Suppressor macrophage (primary cell): ENCODE measurements at regions not wholly inside any gene's neighbourhood (a gene's known extent, or its start where the extent isn't known, plus 50 kb on each side); places are given as distances from the start of the nearest gene placed in this dataset.
"Not testable (repeated sequence)": the region's sequence is repeated elsewhere in the genome, so short reads cannot be mapped to it uniquely, and the experiment has no call there.

Experiments used
- DNase-seq, 4 experiments: peaks; one replicate each; pipeline ENCODE4 v3.0.0-alpha.2; 2020 to 2022

DNA sequence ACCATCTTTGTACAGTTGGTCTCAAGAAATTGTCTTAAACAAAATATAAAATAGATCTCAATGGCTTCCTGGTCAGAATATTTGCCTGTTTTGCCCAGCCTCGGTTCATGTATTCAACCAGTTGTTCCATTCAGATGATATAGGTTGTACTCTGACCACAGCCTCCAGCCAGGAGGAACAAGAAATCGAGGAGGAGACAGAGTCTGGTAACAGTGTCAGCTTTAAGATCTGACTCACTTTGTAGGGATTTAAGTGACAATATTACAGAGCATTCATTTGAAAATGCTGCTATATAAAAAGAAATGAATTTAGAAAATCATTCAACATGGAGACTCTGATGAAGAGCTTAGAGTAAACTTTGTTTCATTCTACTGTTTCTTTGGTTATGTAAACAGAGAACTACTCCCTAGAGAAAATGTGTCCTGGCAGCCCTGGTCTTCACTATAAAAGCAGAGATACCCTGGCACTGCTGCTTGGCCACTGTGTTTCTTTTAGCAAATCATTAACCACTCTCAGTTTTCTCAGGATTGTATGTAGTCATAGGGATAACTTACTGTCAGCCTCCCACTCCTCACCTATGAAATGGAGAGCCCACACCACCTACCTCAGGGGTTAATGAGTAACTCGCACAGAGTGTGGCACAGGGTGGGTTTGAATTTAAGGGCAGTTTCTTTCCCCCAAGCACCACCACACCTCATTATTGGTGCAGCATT, 53.5 kb downstream of the PAGE2 start:
- DNase-seq, result no peak

DNA sequence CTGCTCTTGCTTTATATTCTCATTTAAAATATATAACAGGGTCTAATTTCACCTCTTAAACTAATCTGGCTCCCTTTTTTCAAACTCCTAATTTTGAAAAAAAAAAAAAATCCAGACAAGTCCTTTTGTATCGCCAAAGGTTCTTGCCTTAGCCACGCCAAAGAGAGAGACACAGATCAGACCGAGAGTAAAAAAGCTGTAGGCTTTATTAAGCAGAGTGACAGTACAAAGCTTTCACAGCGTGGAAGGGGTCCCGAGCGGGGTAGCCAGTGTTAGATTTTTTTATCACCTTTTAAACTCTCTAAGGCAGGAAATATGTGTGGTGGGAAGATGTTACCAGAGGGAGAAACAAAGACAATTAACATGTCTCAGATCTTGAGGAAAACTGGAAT, 54.1 kb downstream of the PAGE2 start:
- no peak for DNase-seq

DNA sequence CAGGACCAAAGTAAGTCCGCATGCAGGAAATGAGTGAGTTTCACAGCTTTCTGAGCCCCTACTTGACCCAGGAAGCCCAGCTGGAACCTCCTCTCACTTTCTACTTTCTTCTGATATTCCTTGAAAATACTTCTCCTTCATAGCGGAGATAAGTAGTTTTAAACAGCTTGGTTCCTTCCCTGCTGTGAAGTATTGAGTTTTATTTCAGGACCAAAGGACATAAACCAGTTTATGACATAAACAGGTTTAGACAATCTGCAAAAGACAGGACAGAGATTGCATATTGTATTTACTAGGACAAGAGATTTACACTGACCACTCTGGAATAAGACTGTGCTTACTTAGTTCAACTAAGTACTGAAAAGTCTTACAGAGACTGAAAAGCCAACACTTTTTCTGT, 54.8 kb downstream of the PAGE2 start:
- DNase-seq, result no peak

DNA sequence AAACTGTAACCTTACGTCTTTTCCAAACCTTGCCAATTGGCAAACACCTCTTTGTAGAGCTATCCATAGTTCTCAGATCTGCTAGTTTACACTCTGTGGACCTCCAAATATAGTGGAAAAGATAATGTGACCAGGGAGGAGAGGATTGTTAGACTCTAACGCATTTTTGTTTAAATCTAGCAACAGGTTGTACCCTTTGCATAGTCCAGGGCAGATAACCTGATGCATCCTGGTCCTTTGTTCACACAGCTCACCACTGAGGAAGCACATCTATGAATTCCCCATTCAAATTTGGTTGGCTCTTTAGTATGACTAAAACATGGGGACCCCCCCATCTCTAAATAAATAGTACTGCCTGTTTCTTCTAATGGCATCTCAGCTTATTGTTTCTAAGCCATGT, 55.9 kb downstream of the PAGE2 start:
- no peak for DNase-seq

DNA sequence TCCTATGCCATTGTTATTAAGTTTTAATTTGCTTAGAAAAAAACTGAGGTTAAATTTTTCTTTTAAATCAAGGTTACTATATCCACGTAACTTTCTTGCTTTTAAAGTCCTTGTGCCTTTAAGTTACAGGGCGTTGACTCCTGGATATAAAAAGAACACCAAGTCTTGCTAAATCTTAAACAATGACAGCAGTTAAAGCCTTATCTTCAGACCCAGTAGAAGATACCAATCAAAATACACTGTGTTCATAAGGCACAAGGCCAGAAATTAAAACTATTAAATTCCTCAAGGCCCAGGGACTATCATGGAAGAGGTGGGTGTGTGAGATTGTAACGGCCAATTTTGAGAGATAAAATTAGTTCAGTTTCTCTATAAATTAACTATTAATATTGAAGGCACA, 60.4 kb downstream of the PAGE2 start:
- no peak for DNase-seq

DNA sequence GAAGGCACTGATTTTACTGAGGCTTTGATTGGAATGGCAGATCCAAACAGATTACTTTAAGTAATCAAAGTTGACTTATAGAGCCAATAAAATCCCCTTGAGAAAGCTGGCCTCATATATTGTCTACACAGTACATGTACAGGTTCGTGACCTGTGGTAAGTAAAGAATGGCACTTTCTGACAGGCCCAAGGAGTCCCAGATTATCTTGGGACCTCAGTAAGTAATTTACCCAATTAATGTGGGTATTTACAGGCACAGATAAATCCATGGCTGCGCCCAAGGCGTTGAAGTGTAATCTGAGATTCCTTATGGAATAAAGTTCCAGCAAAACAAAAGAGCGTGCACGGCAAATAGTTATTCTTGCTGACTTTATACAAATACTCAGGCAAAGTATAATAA, 62.4 kb downstream of the PAGE2 start:
- DNase-seq, result no peak

DNA sequence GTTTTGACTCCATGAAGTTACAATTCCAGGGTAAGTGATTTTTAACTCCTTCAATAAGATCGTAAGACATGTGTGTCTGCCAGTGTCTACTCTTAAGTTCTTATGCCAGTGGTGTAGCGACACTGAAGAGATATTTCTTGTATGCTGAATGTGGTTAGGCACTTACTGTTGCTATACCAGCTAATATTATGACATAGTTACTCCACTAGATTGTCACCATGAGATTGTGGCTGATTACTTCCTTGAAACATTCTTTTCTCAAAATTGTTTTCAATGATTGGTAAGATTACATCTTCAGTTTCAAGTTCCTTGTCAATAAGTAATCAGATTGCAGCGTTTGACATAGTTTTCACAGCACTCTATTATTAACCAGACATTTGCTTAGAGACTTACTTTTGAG, 60.6 kb upstream of the PAGE5 start:
- DNase-seq, result no peak

DNA sequence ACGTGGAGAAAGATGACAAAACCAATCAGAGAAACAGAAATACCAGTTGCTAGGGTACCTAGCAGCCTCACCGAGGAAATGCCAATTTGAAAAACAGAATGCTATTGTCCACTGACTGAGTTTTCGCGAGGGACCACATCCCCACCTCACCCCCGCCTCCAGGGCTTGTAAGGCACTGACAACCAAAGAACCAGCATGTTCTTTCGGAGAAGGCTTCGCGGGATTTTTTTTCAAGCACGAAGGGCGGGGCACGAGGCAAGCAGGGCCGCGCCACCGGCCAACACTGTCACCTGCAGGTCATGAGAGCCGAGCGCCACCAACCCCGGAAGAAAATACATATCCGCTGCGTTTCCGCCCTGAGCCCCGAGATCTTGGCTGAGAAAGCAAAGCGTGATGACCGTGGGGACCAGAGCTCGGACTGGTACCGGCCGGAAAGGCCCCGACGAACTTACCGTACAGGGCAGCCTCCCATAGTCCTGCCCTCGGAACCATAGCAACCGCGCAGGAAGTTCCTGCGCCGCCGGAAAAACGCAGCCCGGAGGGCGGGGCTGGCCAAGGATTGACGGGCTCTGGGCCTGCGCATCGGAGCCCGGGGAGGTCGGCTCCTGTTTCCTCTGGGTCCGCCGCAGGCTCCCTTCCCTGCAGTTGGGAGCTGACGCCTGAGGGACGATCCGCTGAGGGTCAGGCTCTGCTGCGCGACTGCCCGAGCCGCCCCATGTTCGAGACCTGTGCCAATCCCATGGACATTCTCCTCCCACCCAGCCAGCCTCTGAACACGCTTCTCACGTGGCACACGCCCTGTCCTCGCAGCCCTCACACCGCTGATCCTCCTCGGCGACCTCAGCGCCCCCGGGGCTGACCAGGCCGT, 59.2 kb upstream of the PAGE5 start:
- DNase-seq, result peak; percentile 85 to 92 (median 90)

DNA sequence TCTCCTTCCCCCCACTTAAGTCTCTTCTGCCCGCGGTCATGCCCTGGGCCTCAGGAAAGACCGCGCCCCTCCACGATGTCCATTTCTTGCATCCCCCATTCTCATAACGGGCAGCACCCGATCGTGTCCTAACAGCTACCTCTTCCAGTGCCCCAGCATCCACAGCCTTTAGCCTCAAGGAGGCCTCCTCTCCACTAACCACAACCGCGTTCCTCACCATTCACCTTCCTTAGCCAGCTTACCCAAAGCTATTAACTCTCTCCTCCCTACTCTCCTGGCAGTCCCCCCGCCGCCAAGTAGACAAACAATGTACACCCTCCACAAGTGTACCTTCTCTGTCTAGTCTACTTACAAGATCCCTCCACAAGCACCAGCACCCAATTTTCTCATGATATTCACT, 58.6 kb upstream of the PAGE5 start:
- DNase-seq, result no peak

DNA sequence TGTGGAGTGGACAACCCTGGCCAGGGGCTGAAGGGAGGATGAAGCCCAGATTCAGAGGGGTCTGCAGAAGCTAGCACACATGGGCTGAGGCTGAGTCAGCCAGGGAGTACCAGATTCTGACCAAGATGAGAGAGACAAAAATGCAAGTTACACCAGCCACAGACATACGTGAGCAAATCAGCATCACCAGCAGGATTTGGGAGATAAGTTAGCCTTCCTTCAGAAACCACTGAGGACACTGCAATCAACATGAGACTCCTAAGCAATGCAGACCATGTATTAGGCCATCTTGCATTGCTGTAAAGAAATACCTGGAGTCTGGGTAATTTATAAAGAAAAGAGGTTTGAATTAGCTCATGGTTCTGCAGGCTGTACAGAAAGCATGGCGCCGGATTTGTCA, 57.0 kb upstream of the PAGE5 start:
- DNase-seq, result no peak

DNA sequence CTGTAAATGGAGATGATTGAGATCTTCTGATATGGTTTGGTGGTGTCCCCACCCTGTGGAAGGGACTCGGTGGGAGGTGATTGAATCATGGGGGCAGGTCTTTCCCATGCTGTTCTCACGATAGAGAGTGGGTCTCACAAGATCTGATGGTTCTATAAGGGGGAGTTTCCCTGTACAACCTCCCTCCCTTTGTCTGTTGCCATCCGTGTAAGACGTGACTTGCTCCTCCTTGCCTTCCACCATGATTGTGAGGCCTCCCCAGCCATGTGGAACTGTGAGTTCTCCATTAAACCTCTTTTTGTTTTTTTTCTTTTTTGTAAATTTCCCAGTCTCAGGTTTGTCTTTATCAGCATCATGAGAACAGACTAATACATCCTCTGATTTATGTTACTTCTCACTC, 55.1 kb upstream of the PAGE5 start:
- not testable (repeated sequence) for DNase-seq

DNA sequence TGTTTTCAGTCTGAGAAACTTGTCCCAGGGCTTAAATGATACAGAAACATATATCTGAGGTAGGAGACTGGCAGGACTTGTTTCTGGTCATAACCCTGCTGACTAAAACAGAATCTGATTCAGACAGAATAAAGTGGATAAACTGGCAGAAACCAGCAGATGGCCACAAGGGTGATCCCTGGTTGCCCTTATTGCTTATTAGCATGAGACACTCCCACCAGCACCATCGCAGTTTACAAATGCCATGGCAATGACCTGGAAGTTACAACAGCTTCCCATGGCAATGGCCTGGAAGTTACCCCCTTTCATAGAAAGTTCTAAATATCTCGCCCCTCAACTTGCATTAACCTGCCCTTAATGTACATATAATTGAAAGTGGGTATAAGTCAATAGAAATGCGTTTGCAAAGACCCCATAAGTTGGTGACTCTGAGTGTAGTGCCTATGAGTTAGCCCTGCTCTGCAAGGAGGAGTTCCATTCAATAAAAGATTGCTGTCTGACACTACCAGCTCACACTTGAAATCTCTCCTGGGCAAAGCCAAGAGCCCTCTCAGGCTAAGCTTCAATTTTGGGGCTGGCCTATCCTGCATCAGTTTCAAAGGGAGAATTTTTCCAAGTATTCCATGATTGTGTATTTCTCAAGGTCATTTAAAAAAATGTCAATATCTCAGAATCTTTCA, 52.9 kb upstream of the PAGE5 start:
- DNase-seq, result no peak

DNA sequence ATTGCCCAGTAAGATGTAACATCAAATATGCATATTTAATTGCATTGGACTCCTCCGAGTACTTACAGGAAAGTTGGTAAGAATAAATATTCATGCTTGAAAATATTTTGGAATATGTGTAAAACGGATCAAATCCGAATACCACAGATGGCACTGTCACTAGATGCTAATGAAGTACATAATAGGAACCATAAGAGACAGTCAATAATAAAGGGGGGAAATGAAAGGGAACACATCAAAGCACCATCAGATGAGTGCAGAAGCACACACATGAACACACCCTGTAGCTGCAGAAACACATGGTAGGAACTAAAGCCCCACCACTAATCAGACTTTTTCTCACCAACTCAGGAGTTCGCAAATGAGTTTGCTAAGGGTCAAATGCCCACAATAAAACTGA, 52.2 kb upstream of the PAGE5 start:
- no peak for DNase-seq

DNA sequence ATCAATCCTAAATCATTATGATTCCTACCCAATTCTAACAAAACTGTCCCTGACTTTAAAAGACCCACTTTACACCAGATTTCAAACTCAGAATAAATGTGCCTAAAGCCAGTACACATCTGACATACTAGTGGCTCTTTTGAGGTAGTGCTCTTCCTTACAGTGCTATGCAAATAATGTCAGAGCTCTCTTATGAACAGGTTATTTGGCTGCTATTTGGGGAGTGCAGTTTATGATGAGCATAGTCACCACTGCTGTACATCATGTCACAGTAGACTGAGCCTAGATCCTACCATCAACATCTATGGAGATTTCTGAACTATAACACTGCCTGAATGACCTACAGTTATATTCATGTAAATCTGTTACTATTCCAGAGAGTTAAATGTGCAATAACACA, 50.4 kb upstream of the PAGE5 start:
- DNase-seq, result no peak
